ENCODE measurements at regions not wholly inside any gene's neighbourhood (a gene's known extent, or its start where the extent isn't known, plus 50 kb on each side); places are given as distances from the start of the nearest gene placed in this dataset.
"Not testable (repeated sequence)": the region's sequence is repeated elsewhere in the genome, so short reads cannot be mapped to it uniquely, and the experiment has no call there.

DNA sequence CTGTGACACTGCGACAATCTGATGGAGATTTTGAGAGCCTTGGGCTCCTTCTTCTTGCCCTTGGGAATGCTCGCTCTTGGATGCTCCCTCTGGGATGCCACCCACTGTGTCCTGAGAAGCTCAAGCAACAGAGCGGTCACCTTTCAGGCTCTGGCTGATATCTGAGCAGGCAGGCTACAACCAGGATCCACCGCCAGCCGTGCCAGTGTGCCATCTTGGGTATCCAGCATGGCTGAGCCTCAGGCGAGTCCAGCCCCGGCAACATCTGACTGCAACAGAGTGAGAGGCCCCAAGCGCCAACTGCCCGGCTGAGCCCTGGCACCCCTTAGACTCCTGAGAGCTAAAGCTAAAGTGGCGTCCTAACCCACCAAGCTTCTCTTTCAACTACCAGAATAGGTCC lies 202.1 kb downstream of the IRX2 start:
- no peak for DNase-seq
- in situ Hi-C loops (cut with HindIII; ENCODE audit: low pct_ligation_motif_present, low pct_unique_long_range_greater_than_20kb, low sequenced_read_pairs), result no loop called here

- in situ Hi-C loops (cut with HindIII; ENCODE audit: low pct_ligation_motif_present, low pct_unique_long_range_greater_than_20kb, low sequenced_read_pairs), result no loop called here
- no peak for DNase-seq
Measured at GRCh38 chr5:2546938-2547337, 204.5 kb downstream of the IRX2 start.

DNA sequence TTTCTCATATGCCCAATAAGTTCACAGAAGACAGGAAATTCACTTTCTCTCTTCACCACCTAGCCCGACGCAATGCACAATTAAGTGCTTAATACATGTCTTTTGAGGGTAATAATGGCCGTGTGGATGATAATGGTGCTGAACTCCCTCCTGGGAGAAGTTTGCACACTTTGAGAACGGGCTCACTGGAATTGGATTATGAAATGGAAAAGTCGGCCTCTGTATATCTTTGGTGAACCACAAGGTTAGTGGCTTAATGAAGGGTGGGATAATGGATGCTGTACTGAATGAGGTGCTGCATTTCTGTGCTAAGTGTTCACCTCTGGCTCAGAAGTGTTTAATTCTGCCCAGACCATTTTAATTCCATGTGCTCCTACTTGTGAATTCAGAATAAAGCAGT lies 207.5 kb downstream of the IRX2 start:
- in situ Hi-C loops (cut with HindIII; ENCODE audit: low pct_ligation_motif_present, low pct_unique_long_range_greater_than_20kb, low sequenced_read_pairs), result no loop called here
- no peak for DNase-seq

DNA sequence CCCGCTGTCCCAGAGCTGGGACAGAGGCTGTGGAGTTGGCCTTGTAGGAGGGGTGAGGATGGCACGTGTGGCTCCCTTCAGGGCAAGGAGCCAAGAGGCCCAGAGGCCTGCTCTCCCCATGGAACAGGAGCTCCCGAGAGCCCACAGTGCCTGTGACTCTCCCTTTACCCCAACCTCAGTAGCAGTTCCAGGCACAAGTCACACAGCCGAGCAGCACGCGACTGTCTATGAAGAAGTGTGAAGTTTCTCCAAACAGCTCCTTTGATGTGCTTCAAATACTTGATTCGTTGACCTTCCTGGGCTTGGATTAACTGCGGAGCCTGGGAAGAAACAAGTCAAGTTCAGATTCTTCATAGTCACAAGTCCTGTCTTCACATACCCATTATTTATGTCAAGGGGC lies 208.7 kb downstream of the IRX2 start:
- DNase-seq, result no peak
- in situ Hi-C loops (cut with HindIII; ENCODE audit: low pct_ligation_motif_present, low pct_unique_long_range_greater_than_20kb, low sequenced_read_pairs), result no loop called here

DNA sequence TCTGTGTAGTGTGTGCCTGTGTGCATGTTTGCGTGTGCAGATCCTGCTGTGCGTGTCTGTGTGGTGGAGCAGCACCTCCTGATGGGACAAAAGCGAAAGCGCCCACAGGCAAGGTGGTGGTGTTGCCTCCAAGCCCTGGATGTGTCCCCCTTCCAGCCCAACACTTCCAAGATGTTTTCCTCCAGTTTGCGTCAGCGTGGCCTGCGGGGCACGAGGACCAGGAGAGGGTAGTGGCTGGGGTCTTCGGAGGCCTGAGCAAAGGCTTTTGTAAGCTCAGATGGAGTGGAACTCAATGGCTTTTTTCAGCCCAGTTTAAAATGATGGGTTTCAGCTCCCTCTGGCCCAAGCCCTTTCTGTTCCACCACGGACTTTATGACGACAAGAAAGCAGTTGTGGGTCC lies 209.5 kb downstream of the IRX2 start:
- in situ Hi-C loops (cut with HindIII; ENCODE audit: low pct_ligation_motif_present, low pct_unique_long_range_greater_than_20kb, low sequenced_read_pairs), result no loop called here
- no peak for DNase-seq

DNA sequence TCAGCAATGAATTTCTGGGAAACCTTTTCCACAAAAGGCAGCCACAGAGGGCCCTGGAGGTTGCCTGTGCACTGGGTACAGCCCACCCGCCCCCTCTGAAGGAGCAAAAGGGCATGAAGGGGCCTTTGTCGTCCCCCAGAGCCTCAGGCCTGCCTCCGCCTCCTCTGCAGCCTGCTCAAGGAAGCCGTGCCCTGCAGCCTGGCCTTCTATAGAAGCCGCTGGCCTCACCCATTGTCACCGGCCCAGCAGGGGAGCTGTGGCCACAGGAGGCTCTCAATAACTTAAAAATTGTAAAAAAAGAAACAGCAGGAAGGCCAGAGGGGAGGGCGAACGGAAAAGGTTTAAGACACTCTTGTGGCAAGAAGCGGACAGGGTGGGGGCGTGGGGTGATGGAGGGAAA lies 213.3 kb downstream of the IRX2 start:
- in situ Hi-C loops (cut with HindIII; ENCODE audit: low pct_ligation_motif_present, low pct_unique_long_range_greater_than_20kb, low sequenced_read_pairs), result no loop called here

GRCh38 chr5:2537378-2538145 lies 213.9 kb downstream of the IRX2 start:
- no peak for DNase-seq
- in situ Hi-C loops (cut with HindIII; ENCODE audit: low pct_ligation_motif_present, low pct_unique_long_range_greater_than_20kb, low sequenced_read_pairs), result no loop called here

More for the DNA sequence above, 213.3 kb downstream of the IRX2 start:
- DNase-seq, result no peak

- in situ Hi-C loops (cut with HindIII; ENCODE audit: low pct_ligation_motif_present, low pct_unique_long_range_greater_than_20kb, low sequenced_read_pairs), result no loop called here
- DNase-seq, result no peak
Measured at GRCh38 chr5:2536632-2537377, 214.7 kb downstream of the IRX2 start.

GRCh38 chr5:2534970-2535369 lies 216.5 kb downstream of the IRX2 start:
- in situ Hi-C loops (cut with HindIII; ENCODE audit: low pct_ligation_motif_present, low pct_unique_long_range_greater_than_20kb, low sequenced_read_pairs), result no loop called here
- DNase-seq, result no peak

GRCh38 chr5:2534251-2534650 lies 217.2 kb downstream of the IRX2 start:
- in situ Hi-C loops (cut with HindIII; ENCODE audit: low pct_ligation_motif_present, low pct_unique_long_range_greater_than_20kb, low sequenced_read_pairs), result no loop called here

DNA sequence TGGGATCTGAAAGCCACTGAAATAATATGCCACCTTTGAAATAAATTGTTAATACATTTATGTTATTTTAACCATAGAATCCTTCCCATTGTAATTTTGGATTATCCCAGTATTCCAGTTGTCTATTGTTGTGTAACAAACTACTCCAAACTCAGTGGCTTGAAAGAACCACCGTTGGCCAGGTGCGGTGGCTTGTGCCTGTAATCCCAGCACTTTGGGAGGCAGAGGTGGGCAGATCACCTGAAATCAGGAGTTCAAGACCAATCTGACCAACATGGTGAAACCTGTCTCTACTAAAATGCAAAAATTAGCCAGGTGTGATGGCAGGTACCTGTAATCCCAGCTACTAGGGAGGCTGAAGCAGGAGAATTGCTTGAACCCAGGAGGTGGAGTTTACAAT lies 217.6 kb downstream of the IRX2 start:
- DNase-seq; in situ Hi-C loops (cut with HindIII; ENCODE audit: low pct_ligation_motif_present, low pct_unique_long_range_greater_than_20kb, low sequenced_read_pairs): not testable (repeated sequence)

More at GRCh38 chr5:2534251-2534650, 217.2 kb downstream of the IRX2 start:
- DNase-seq, result no peak

DNA sequence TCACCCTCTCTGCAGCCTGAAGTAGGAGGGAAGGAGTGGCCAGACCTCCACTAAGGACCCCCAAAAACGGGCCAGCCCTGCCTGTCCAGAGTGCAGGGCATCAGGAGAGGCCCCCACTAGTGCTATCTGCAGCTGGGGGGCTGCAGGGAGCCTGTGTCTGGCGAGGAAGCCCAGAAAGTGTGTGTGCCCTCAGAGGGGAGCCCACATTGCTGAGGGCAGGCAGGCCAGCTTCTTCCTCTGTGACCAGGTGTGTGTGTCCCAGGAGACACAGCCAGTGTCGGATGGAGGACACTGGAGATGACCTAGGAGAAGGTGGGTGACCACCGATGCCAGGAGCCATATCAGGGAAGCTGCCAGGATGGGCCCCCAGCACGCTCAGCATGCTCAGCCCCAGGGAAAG lies 218.7 kb downstream of the IRX2 start:
- no peak for DNase-seq
- in situ Hi-C loops (cut with HindIII; ENCODE audit: low pct_ligation_motif_present, low pct_unique_long_range_greater_than_20kb, low sequenced_read_pairs), result no loop called here

- in situ Hi-C loops (cut with HindIII; ENCODE audit: low pct_ligation_motif_present, low pct_unique_long_range_greater_than_20kb, low sequenced_read_pairs), result no loop called here
- no peak for DNase-seq
Measured at GRCh38 chr5:2531318-2531717, 220.2 kb downstream of the IRX2 start.

GRCh38 chr5:2530609-2531008 lies 220.9 kb downstream of the IRX2 start:
- DNase-seq, result no peak
- in situ Hi-C loops (cut with HindIII; ENCODE audit: low pct_ligation_motif_present, low pct_unique_long_range_greater_than_20kb, low sequenced_read_pairs), result no loop called here

DNA sequence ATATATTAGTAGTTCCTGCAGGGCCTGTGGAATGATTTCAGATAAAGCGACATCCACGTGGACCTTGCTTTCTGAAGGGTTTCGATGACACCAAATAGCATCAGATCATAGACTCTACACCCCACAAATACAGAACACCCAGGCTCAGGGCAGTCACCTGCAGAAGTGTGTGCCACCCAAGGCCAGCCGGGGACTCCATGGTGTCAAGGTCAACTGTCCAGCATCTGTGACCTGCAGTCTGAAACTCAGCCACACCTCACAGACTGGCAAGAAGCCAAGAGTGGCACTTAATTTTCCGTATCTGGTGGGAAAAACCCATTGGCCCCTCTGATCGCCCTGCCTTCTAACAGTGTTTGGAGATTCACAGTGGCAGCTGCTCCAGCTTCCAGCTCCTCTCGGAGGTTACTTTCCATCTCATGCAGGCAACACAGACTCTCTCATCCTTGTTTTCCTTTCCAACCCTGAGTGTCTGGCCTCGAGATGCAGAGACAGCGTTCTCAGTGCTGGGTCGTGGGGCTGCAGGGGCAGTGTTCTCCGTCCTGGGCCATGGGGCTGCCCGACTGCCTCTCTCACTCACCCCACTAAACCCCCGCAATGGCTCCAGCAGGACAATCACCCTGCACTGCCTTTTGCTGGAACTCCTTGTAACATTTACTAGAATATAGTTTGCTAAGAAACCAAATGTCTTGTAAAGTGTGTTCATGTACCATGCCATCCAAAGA lies 221.9 kb downstream of the IRX2 start:
- in situ Hi-C loops (cut with HindIII; ENCODE audit: low pct_ligation_motif_present, low pct_unique_long_range_greater_than_20kb, low sequenced_read_pairs), result no loop called here

GRCh38 chr5:2525351-2525750 lies 226.1 kb downstream of the IRX2 start:
- in situ Hi-C loops (cut with HindIII; ENCODE audit: low pct_ligation_motif_present, low pct_unique_long_range_greater_than_20kb, low sequenced_read_pairs), result no loop called here
- no peak for DNase-seq

More for the DNA sequence above, 221.9 kb downstream of the IRX2 start:
- no peak for DNase-seq

GRCh38 chr5:2524620-2525019 lies 226.9 kb downstream of the IRX2 start:
- in situ Hi-C loops (cut with HindIII; ENCODE audit: low pct_ligation_motif_present, low pct_unique_long_range_greater_than_20kb, low sequenced_read_pairs), result no loop called here
- DNase-seq, result no peak

GRCh38 chr5:2523180-2523579 lies 228.3 kb downstream of the IRX2 start:
- in situ Hi-C loops (cut with HindIII; ENCODE audit: low pct_ligation_motif_present, low pct_unique_long_range_greater_than_20kb, low sequenced_read_pairs), result no loop called here
- no peak for DNase-seq

DNA sequence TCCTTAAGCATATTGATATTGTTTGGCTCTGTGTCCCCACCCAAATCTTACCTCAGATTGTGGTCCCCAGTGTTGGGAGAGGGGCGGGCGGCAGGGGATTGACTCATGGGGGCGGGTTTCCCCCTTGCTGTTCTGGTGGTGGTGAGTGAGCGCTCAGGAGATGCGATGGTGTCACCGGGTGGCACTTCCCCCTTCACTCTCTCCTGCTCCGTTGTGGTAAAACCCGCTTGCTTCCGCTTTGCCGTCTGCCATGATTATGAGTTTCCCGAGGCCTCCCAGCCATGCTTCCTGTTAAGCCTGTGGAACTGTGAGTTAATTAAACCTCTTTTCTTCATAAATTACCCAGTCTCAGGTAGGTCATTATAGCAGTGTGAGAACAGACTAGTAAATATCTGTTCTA lies 229.1 kb downstream of the IRX2 start:
- DNase-seq, result no peak
- in situ Hi-C loops (cut with HindIII; ENCODE audit: low pct_ligation_motif_present, low pct_unique_long_range_greater_than_20kb, low sequenced_read_pairs), result no loop called here
